Stimulated activated CD4-positive, alpha-beta T cell treated with anti-CD3 and anti-CD28 coated beads, Interleukin-4, amount 100 ng/mL, for 48 hours (primary cell): ENCODE measurements at regions not wholly inside any gene's neighbourhood (a gene's known extent, or its start where the extent isn't known, plus 50 kb on each side); places are given as distances from the start of the nearest gene placed in this dataset.

Experiments used
- DNase-seq, 2 donors: peaks; one replicate each; pipeline ENCODE4 v3.0.0-alpha.2; 2020; ENCODE audit warnings: low read depth in 2 of 2

DNA sequence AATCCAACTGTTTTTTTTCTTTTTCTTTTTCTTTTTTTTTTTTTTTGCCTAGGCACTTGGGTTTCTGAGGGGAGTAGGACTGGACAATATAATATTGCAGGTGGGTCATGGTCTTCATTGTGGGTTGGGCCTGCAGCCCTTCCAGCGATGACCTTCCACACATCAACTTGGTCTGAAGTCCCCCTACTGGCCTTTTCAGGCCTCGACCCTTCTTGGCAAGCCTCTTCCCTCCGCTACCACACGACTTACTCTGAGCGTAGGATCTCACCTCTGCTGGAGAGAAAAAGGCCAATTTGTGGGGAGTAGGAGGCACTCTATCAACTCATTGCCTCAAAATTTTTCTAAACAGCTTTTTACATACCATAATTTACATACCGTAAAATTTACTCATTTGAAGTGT is 51.1 kb upstream of the GRIK3 start:
- no peak for DNase-seq

DNA sequence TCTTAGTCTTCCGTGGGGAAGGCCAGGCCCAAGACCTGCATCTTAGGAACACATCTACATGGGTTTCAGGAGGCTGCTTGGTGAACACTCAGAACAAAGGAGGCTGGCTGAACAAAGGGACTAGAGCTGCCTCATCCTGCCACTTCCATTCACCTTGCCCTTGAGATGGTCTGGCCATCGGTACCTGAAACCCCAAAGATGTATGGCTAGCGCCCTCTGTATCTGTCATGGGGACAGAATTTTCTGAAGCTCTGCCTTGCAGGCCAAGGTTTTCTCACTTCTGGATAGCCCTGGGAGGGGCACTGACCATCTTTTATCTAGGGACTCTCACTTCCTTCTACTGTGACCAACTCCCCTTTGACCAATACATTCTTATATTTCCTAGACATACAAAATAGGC is 55.4 kb upstream of the GRIK3 start:
- DNase-seq, result no peak

DNA sequence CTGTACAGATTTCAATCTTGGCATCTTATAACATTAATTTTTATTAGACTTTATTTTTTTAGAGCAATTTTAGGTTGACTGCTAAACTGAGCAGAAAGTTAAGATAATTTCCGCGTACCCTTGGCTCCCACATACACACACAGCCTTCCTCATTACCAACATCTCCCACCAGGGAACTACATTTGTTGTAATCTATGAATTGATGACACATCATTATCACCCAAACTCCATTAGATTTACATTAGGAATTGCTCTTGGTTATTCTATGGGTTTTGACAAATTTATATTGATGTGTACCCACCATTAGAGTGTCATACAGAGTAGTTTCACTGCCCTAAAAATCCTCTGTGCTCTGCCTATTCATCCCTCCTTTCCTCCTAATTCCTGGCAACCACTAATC is 56.4 kb upstream of the GRIK3 start:
- no peak for DNase-seq

DNA sequence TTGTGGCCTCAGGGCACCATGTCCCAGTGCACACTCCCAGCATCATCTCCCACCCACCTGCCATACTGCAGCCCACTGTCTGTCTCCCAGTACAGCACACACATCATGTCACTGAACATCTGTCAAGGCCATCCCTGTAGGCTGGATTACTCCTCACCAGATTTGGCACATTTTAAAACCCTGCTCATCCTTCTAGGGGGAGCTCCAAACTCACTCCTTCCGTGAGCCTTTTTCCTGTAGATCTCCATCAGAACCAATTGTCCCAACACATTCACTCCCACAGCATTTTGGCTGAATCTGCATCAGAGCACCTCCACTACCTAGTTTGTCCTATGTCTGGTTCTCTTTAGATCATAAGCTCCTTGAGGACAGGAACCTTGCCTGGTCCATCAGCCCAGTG is 58.6 kb upstream of the GRIK3 start:
- DNase-seq, result no peak

DNA sequence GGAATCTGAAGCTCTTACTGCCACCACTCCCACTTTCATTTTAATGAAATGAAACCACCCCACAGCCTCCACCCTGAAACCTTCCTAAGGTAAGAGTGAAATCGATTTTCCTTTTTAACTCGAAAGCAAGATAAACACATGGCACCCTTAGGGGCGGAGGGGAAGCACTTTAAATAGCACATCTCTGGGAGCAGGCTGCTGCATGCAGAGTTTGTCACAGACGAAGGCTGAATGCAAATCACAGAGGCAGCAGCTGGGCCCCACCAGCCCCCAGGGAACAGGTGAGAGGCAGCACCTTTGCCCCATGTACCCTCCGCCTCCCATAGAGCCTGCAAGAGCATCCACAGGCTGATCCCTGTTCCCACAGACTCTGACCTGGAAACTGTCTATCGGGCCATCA is 60.0 kb upstream of the GRIK3 start:
- DNase-seq, result no peak

DNA sequence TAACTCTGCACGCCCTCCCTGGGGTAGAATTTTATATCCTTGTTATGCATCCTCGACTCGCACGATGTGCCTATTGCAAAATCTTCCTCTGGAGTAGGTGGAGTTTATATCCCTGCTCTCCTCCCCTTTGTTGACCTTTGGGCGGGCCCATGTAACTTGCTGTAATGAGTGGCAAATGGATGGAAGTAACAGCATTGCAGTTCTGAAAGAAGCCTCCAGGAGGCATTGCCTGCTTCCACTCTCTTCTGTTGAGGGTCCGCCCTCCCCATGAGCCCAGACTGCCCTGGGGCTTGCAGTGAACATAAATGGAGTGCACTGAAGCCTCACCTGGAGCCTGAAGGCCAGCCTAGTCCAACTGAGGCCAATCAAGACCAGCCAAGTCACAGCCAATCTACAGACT is 62.2 kb upstream of the GRIK3 start:
- no peak for DNase-seq

DNA sequence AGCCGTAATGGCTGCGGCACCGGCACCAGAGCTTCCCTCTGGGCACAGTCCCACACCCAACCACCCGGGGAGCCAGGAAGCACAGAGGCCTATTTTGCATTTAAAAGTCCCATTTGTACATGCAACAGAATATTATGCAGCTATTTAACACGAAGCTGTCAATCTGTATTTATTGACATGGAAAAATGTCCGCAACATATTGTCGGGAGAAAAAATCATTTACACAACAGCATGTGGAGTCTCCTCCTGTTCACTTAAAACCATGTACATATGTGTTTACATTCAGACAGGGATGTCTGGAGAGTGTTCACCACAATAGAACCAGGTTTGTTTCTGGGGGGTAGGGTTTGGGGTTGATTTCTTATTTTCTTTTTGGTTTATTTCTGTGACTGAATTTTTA is 63.4 kb upstream of the GRIK3 start:
- DNase-seq, result no peak

DNA sequence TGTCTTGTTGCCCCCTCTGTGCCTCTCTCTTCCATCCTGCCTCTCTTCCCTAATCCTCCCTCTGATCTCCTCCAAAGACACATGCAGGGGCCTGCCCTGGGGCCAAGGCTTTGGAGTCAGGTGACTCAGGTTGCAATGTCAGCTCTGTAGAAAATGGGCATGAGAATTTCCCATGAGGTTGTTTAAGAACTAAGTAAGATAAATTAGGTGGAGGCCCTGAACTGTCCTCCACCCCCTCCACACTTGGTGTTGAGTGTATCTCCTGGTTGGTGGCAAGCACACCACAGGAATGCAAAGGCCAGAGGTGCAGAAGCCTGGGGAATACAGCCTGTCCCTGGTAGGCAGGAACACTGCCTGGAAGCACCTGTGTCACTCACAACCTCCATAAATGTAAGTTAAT is 63.9 kb upstream of the GRIK3 start:
- no peak for DNase-seq

DNA sequence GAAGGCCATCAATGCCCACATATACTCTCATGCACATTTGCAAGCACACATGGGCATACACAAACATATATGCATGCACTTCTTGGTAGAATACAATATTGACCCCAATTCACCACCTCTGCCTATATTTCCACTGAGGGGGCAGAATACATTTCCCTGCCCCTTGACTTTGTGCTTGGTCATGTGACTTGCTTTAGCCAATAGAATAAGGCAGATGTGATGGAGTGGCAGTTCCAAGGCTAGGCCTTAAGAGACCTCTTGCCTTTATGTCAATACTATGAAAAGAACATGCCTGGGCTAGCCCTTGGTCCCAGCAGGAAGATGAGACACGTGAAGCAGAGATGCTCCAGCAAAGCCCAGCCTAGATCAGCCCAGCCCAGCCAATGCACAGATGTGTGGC is 66.0 kb upstream of the GRIK3 start:
- no peak for DNase-seq

DNA sequence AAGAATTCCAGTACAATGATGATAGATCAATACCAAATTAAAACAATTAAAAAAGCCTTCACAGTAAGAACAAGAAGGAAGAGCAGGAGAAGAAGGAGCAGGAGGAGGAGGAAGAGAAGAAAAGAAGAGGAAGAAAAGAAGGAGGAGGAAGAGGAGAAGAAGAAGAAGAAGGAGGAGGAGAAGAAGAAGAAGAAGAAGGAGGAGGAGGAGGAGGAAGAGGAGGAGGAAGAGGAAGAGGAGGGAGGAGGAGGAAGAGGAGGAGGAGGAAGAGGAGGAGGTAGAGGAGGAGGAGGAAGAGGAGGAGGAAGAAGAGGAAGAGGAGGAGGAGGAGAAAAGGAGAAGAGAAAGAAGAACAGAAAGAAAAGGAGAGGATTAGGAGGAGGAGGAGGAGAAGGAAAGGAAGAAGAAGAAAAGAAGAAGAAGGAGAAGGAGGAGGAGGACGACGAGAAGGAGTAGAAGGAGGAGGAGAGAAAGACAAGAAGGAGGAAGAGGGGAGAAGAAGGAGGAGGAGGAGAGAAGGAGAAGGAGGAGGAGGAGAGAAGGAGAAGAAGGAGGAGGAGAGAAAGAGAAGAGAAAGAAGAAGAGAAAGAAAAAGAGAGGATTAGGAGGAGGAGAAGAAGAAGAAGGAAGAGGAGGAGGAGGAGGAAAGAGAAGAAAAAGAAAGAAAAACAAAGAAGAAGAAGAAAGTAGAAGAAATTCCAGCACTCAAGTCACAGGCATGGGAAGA is 68.5 kb upstream of the GRIK3 start:
- DNase-seq, result no peak

DNA sequence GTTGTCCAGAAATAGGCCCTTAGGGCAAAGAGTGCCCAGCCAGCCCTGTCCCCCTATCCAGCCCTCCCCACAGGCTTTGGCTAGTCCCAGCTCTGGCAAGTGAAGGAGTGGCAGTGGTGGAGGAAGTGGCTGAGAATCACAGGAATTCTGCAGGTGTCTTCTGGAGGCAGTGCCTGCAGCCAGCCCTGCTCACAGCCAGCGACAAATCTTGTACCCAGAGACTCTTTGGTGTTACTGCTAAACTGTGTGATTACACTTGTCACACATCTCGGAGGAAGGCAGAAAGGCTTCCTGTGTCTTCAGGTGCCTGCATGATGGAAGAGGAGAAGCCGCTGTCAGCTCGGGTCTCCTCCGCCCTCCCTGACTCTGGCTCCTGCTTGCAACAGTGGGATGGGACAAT is 71.6 kb upstream of the GRIK3 start:
- no peak for DNase-seq

DNA sequence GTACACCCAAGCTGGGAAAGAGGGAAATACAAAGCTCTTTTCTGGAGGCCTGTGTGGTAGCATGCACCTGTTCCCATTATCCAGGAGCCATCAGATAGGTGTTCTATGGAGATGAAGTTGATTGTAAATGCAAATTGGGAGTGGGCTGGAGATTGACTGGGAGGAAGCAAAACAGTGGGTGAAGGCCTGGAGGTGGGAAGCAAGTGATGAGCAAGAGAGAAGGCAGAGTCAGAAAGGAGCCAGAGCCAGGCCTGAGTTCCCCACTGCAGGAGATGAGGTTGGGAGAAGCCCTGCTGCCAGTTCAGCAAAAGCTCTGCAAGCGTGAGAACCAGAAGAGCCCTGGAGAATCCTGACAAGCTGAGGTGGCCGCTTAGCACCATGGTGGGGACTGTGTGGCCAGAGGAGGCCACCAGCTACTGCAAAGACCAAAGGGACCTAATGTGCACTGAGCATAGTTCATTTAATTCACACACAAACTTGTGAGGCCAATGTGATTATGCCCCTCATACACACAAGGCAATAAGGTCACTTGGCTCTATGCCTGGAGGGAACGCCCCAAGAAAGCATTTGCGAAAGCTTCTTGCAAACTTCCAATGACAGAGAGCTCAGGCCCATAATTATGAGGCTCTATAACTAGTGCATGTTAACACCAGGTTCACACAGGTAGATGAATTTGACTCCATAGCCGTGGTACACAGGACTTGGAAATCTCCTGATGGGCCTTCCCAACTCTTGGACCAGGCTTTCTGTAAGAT is 73.0 kb upstream of the GRIK3 start:
- no peak for DNase-seq

DNA sequence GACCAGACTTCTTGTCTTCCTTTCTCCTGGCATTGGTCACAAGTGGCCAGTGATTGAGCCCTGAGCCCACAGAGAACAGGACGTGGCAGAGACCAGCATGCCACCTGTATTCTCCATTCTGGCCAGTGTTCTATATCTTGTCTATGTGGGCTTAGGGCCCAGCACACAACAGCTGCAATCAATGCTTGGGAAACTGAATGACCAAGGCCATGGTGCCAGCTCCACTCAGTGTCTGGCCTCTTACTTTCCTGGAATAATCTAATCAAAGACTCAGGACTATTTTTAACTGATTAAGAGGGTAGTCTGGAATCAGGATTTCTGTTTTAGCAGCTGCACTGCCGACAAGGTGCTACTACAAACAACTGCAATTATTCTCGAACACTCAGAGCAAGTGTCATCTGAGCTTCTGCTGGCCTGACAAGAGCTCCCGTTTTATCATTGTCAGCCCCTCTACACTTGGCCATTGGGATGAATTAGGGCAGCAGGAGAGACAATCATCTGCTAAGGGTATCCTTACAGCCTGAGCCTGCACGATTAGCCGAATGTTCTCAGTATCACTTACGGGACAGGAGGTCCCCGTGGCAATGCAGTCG is 74.4 kb upstream of the GRIK3 start:
- no peak for DNase-seq

DNA sequence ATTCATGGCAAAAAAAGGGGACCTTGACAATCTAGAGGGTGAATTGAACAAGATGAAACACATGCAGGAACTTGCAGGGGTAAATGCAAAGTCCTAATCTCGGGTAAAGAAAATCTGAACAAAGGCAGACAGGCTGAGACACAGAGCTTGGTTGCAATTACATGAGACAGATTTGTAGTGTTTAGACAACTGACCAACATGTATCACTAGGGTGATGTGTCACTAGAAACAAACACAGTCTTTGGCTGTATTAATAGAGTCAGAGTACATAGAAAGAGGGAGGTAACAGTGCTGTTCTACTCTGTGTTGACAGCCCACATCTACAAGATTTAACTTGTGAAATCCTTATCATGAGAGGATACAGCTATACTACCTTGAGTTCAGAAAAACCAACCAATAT is 78.1 kb upstream of the GRIK3 start:
- DNase-seq, result no peak

DNA sequence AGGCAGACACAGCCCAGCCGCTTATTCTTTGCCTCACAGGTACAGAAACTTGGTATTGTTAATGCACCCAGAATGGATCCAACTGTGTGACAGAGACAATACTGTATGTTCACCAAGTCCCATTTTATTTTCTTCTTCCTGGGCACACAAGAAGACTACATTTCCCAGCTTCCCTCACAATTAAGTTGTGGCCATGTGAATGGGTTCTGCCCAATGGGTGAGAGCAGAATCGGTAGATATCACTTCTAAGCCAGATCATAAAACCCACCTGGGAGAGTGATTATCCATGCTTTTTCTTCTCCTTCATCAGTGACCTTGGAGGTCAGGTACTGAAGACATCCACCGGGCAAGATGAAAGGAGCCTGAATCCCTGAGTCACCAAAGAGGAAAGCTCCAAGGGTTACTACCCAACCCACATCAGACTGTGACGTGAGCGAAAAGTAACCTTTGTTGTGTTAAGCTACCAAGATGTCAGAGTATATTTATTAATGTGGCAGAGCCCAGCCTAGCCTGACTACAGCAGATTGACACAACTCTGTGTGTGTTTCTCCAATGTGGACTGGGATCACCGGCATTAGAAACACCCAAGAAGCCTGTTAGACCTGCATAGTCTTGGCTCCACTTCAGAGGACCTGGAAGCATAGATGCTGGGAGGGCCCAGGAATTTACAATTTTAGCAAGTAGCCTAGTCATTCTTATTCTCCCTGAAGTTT is 79.1 kb upstream of the GRIK3 start:
- no peak for DNase-seq

DNA sequence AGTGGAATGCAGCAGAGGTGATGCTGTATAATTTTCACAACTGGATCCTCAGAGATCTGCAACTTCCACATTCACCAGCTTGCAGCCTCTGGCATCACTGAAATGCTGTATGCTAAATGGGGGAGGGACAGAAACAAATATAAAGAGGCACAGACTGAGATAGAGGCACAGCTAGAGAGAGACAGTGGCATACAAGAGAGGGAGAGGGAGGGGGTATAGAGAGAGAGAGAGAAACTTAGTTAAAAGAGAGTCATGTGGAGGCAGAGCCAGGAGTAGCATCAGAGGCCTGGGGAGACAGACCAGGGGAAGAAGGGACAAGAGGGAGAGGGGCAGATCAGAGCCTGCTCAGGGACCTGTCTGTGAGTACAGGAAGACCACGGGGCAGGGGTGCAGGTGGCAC is 84.5 kb upstream of the GRIK3 start:
- DNase-seq, result no peak

DNA sequence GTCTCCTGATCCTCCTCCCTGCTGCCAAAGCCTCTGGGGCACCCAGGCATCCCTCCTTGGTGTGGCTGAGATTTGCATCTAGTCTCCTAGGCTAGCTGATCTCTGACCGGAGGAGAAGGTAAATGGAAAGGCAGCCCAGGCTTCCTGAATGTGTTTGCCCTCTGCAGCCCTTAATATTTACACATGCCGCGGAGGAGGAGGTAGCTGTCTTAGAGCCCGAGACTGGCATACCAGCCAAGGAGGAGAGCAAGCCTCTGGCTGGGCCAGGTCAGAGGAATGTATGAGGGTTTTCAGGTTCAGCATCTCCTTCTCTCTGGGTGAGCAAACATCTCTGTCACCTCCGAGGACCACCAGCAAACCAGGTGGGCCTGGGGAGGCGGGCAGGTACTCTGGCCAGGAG is 86.0 kb upstream of the GRIK3 start:
- DNase-seq, result no peak

DNA sequence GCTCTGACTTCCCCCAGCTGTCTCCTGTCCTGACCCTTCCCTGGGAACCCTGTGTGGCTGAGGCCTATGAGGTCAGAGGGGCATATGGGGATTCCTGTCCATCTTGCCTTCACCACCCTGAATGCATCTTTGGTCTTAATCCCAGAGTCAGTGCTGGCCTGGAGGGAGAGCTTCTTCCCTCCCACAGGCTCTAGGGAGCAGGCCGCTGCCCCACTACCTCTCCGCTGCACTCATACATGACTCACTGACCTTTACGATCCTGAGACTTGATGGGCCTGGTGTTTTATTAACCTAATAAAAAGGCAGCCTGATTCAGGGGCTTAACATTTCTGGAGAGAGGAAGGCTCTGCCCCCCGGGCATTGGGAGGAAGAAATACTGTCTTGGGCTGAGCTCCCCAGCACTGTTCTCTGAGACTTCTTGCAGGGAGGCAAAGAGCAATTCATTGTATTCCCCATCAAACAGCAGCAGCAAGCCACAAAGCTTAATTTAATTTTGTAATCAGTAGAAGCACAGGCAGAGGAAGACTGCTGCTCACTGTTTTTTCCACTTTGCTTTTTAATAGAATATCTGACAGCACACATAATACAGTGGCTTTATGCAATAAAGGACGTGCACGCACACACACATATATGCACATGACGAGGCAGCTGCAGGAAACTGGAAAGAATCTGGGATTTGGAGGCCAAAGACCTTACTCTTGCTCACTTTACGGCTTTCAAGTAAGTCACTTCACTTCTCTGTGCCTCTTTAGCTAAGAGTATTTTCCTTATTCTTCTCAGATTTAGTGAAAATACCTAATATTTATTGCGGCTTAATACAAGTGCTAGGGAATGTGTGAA is 89.2 kb upstream of the GRIK3 start:
- no peak for DNase-seq

DNA sequence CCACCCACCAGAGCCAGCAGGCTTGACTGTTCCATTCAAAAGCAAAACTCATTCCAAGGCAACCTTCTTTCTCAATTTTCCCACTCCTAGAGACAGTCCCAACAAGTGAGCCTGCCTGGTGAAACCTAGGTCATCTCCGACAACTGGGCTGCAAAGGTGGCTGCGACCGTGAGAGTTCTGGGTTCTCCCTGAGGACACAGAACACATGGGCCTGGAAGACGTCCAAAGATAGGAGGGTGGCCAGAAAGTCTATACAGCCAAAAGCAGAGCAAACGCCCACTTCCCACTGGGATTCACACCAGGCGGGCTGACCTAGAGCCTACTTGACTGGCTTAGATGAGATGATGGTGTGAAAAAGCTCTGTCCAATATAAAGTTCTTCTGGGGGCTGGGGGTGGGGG is 90.2 kb upstream of the GRIK3 start:
- DNase-seq, result no peak

DNA sequence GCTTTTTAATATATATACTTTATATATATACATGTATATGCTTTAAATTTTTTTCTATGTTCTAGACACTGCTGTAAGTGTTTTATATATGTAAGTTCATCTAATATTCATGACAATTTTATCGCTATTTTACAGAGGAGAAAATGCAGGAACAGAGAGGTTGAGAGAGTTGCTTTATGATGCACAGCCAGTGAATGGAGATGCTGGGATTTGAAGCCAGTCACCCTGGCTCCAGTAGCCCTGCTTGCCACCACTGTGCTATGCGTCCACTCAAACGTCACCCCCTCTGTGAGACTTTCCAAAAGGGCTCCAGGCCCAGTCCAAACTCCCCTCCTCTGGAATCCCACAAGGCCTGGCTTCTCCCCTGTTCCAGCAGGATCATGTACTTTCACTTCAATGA is 91.0 kb upstream of the GRIK3 start:
- DNase-seq, result no peak

DNA sequence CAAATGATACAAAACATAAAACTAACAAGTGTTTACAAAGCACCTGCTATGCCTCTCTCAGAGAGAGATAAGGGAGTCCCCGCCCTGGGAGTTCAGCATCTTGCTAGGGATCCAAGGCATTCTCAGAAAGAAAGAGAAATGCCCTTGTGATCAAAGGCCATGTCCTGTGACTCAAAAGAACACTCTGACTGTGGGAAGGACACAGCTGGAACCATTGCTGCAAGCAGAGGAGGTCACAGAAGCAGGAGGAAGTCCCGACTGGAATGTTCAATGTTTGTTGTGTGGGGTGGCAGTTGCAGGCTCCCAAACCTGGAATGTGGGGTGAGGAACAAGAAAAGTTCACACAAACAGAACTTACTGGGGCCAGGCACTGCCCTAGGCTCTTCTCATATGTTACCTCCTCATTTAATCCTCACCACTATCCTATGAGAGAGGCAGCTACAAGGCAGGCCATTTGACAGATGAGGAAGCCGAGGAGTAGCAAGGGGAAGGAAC is 93.0 kb upstream of the GRIK3 start:
- DNase-seq, result no peak

DNA sequence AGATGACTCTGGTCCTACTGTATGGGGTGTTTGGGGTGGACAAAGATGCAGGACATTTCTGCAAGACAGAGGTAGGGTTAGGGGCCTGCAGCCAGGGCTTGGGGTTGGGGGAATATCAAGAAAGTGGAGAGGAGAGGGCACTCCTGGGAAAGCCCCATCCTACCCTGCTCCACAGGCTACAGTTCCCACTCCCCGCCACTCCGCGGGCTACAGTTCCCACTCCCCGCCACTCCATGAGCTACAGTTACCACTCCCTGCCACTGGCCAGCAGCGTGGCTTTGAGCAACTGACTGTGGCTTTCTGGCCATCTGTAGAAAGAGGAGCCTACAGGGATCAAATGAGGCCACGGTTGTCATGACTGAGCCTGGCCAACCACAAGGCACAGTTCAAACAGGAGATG is 93.8 kb upstream of the GRIK3 start:
- no peak for DNase-seq
